Vagina (tissue), 2 donors: ENCODE measurements at regions not wholly inside any gene's neighbourhood (a gene's known extent, or its start where the extent isn't known, plus 50 kb on each side); places are given as distances from the start of the nearest gene placed in this dataset.
"Not testable (repeated sequence)": the region's sequence is repeated elsewhere in the genome, so short reads cannot be mapped to it uniquely, and the experiment has no call there.

ENCODE experiments used
- DNase-seq, 2 donors: peaks; one replicate each; pipeline ENCODE4 v3.0.0-alpha.2; 2017; ENCODE audit errors: extremely low spot score in 2 of 2
- H3K27ac ChIP-seq: fragments of 200-600 bp; sonication (generic); one replicate; pipeline ENCODE4 v1.5.1; 2019
- H3K27me3 ChIP-seq: fragments of 200-600 bp; sonication (generic); one replicate; pipeline ENCODE4 v1.5.1; 2019
- H3K36me3 ChIP-seq, 2 donors: fragments of 200-600 bp; sonication (generic); one replicate each; pipeline ENCODE4 v1.5.1; 2017 to 2019
- H3K4me1 ChIP-seq: fragments of 200-600 bp; sonication (generic); one replicate; pipeline ENCODE4 v1.5.1; 2019
- H3K4me3 ChIP-seq, 2 donors: fragments of 200-600 bp; sonication (generic); 1 replicate in 1 of 2; 2 replicates in 1 of 2; pipeline ENCODE4 v1.5.1; 2016 to 2019
- H3K9me3 ChIP-seq: fragments of 200-600 bp; sonication (generic); one replicate; pipeline ENCODE4 v1.5.1; 2019
- POLR2A ChIP-seq, 2 donors: fragments of 450-650 bp; IDR thresholded peaks; one replicate each; pipeline ENCODE4 v1.6.1; 2017; ENCODE audit warnings: antibody characterized with exemption in 2 of 2, mild to moderate bottlenecking in 2 of 2, moderate library complexity in 2 of 2
- POLR2AphosphoS5 ChIP-seq, 2 donors: sonication (generic); formaldehyde crosslinking; IDR thresholded peaks; one replicate each; pipeline ENCODE4 v1.9.0; 2017; ENCODE audit warnings: antibody characterized with exemption in 2 of 2, mild to moderate bottlenecking in 2 of 2, low read depth in 1 of 2; ENCODE audit not compliant: insufficient read depth in 1 of 2
- intact Hi-C: fragments of 100-400 bp; cut with DNase I; formaldehyde crosslinking; loops from one replicate; pipeline ENCODE4 v1.15.1; 2023
- TF ChIP-seq, protein P1 (sequence below), 3 experiments: fragments of 450-650 bp in 2 of 3; fragments of 200-600 bp in 1 of 3; sonication (generic) in 1 of 3; IDR thresholded peaks; one replicate each; pipeline ENCODE4 v1.5.1; 2017 to 2019; ENCODE audit warnings: antibody characterized with exemption in 3 of 3, mild to moderate bottlenecking in 2 of 3, moderate library complexity in 2 of 3

- no peaks in the 10 kb centered on the region for H3K27me3 ChIP-seq
- H3K27ac ChIP-seq = no peak overlapping the region
- H3K36me3 ChIP-seq = no peaks in the 10 kb centered on the region
- intact Hi-C loops = no loop called here
- DNase-seq = no peak
- H3K4me3 ChIP-seq = no peak overlapping the region
- TF ChIP-seq, protein P1, sequence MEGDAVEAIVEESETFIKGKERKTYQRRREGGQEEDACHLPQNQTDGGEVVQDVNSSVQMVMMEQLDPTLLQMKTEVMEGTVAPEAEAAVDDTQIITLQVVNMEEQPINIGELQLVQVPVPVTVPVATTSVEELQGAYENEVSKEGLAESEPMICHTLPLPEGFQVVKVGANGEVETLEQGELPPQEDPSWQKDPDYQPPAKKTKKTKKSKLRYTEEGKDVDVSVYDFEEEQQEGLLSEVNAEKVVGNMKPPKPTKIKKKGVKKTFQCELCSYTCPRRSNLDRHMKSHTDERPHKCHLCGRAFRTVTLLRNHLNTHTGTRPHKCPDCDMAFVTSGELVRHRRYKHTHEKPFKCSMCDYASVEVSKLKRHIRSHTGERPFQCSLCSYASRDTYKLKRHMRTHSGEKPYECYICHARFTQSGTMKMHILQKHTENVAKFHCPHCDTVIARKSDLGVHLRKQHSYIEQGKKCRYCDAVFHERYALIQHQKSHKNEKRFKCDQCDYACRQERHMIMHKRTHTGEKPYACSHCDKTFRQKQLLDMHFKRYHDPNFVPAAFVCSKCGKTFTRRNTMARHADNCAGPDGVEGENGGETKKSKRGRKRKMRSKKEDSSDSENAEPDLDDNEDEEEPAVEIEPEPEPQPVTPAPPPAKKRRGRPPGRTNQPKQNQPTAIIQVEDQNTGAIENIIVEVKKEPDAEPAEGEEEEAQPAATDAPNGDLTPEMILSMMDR (IDR thresholded peaks at IDR 0.05) = no peak
- TF ChIP-seq POLR2AphosphoS5 (IDR thresholded peaks at IDR 0.05; ENCODE audit: insufficient read depth in 1 of 2, low read depth in 1 of 2) (no peak), POLR2A (IDR thresholded peaks at IDR 0.05) (no peak)
- H3K4me1 ChIP-seq = no peaks in the 10 kb centered on the region
- H3K9me3 ChIP-seq = no peaks in the 10 kb centered on the region
Measured at GRCh38 chr12:87596636-87597035, 432.6 kb downstream of the C12orf50 start.

- H3K36me3 ChIP-seq = no peaks in the 10 kb centered on the region
- intact Hi-C loops = no loop called here
- H3K9me3 ChIP-seq = no peaks in the 10 kb centered on the region
- no peak for DNase-seq
- no peaks in the 10 kb centered on the region for H3K4me1 ChIP-seq
- TF ChIP-seq POLR2AphosphoS5 (IDR thresholded peaks at IDR 0.05; ENCODE audit: insufficient read depth in 1 of 2, low read depth in 1 of 2) (no peak), POLR2A (IDR thresholded peaks at IDR 0.05) (no peak)
- TF ChIP-seq, protein P1 (IDR thresholded peaks at IDR 0.05) = no peak
- H3K27me3 ChIP-seq = no peaks in the 10 kb centered on the region
- H3K27ac ChIP-seq = no peak overlapping the region
- no peak overlapping the region for H3K4me3 ChIP-seq
Measured at GRCh38 chr12:87596134-87596533, 433.1 kb downstream of the C12orf50 start.

GRCh38 chr12:87585882-87586557, 443.2 kb downstream of the C12orf50 start:
- DNase-seq = no peak
- Histone ChIP-seq H3K36me3 (no peaks in the 10 kb centered on the region), H3K4me1 (no peaks in the 10 kb centered on the region), H3K27ac (no peak overlapping the region), H3K4me3 (no peak overlapping the region), H3K9me3 (no peaks in the 10 kb centered on the region), H3K27me3 (no peaks in the 10 kb centered on the region)
- intact Hi-C loops = no loop called here
- TF ChIP-seq POLR2A (IDR thresholded peaks at IDR 0.05) (no peak), POLR2AphosphoS5 (IDR thresholded peaks at IDR 0.05; ENCODE audit: insufficient read depth in 1 of 2, low read depth in 1 of 2) (no peak)
- TF ChIP-seq, protein P1 (IDR thresholded peaks at IDR 0.05) = no peak

DNA sequence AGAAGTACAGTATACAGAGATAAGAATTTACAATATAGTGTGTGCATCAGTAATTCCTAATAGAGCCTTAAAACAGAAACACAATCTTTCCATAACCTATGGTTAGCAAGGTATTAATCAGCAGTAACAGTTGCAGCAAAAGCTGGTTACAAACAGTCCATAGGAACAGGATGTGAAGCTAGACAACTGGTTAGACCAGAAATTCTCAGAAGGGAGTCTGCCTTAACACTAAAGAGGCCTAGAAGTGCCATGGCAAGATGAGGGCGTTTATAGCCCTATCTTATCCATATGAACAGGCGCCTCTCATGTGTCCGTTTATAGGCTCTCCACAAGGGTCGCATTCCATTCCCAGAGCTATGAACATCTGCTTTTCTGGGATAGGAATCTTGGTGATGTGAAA, 450.1 kb downstream of the C12orf50 start:
- H3K4me3 ChIP-seq, intact Hi-C loops, H3K9me3 ChIP-seq, DNase-seq, H3K27ac ChIP-seq, H3K36me3 ChIP-seq, H3K4me1 ChIP-seq, H3K27me3 ChIP-seq: not testable (repeated sequence)

DNA sequence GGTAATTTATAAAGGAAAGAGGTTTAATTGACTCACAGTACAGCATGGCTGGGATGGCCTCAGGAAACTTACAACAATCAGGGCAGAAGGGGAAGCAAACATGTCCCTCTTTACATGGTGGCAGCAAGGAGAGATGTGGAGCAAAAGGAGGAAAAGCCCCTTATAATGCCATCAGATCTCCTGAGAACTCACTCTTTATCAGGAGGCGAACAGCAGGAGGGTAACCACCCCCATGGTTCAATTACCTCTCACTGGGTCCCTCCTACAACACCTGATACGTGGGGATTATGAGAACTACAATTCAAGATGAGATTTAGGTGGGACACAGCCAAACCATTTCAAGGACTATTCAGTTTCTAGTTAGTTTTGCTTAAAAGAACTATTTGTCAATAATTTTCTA, 453.3 kb downstream of the C12orf50 start:
- H3K4me1 ChIP-seq = no peaks in the 10 kb centered on the region
- no peak overlapping the region for H3K4me3 ChIP-seq
- intact Hi-C loops = no loop called here
- H3K27ac ChIP-seq = no peak overlapping the region
- H3K36me3 ChIP-seq = no peaks in the 10 kb centered on the region
- no peaks in the 10 kb centered on the region for H3K27me3 ChIP-seq
- TF ChIP-seq POLR2A (IDR thresholded peaks at IDR 0.05) (no peak), POLR2AphosphoS5 (IDR thresholded peaks at IDR 0.05; ENCODE audit: insufficient read depth in 1 of 2, low read depth in 1 of 2) (no peak)
- TF ChIP-seq, protein P1 (IDR thresholded peaks at IDR 0.05) = no peak
- H3K9me3 ChIP-seq = no peaks in the 10 kb centered on the region
- DNase-seq = no peak

DNA sequence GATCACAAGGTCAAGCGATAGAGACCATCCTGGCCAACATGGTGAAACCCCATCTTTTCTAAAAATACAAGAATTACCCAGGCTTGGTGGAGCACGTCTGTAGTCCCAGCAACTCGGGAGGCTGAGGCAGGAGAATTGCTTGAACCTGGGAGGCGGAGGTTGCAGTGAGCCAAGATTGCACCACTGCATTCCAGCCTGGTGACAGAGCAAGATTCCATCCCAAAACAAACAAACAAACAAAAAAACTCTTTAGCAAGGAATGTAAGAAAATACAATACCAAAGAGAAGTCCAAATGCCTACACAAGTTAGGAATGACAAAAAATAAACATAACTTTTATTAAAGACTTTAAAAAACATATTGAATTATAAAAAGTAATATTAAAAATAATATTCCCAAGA, 462.3 kb downstream of the C12orf50 start:
- H3K36me3 ChIP-seq, H3K27me3 ChIP-seq, H3K4me3 ChIP-seq, intact Hi-C loops, DNase-seq, H3K9me3 ChIP-seq, H3K27ac ChIP-seq, H3K4me1 ChIP-seq: not testable (repeated sequence)
